Hematopoietic multipotent progenitor cell (in vitro differentiated cells): ENCODE measurements at regions not wholly inside any gene's neighbourhood (a gene's known extent, or its start where the extent isn't known, plus 50 kb on each side); places are given as distances from the start of the nearest gene placed in this dataset.

ENCODE experiments used
- DNase-seq, 3 donors: peaks; one replicate each; pipeline ENCODE4 v3.0.0-alpha.2; 2011 to 2015; ENCODE audit warnings: low read depth in 2 of 3, low spot score in 2 of 3

GRCh38 chr16:47973552-47973951 lies 182.2 kb downstream of the ABCC12 start:
- DNase-seq: no peak

DNA sequence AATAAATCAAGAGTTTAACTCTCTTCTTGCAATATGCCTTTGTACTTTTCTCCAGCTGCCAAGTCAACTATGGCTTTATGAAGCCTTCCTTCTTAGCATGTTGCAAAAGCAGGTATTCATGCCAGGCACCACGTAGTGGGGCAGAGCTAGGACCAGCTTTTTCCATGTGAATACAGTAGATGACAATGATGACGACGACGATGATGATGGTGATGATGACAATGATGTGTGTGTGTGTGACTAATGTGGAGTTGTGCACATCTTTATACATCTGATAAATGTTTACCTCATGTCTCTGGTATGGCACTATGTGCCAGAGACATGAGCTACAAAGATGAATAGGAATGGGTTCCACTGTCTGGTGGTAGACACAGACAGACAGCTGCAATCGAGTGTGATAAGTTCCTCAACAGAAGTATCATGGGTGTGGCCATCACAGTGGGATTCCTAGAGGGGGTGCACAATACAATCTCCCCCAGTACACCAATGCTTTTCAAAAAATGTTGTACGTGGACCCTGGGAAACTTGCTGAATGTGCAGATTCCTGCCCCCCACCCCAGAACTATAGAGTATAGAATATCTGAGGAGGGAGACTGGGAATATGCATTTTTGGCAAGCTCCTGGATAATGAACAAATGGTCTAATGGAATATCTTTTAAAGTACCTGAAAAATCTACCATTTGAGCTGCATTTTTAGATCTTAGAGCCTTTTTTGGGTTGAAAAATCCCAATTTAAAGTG lies 183.4 kb downstream of the ABCC12 start:
- DNase-seq: no peak

DNA sequence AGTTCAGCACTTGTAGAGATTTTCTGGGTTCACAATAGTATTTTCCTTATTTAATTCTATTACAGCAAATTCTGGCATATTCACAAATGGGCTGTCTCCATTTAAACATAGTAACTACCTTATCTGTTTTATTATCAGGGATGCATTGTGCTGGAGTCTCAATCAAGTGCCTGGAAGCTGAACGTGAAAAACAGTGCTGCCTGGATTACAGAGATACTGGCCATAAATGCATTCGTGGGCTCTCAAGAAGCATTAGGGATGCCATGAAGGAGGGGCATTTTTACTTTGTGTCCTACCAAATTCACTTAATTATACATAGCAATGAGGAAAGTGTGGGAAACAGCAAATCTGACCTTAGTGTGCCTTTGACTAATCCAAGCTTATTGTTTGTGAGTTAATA lies 184.6 kb downstream of the ABCC12 start:
- no peak for DNase-seq

DNA sequence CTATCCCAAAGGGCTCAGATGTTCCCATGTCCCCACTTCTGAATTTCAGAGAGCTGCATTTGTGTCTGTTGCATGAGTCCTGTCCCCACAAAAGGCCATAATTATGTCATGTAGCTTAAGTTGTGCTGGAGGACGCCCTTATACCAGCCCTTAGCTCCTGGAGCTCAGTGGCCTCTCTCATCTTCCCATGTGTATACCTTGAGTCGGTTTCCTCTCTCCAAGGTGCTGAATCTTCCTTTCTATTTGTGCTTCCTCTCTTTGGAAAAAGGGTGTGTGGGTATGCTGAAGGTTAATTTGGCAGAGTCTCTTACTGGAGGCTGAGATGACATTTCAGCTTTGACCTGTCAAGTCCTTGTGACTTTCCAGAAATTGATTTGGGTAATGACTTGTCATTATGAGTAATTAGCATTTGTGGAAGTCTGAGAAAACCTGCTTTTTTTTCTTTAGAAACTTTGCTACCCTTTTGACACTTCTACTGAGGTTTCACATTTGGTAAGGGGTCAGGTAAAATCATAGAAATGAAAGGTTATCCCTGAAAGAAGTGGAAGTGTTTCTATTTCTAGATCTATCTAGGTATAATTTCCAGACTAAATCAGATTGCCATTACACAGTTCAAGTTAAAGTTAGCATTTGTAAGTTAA lies 185.4 kb downstream of the ABCC12 start:
- DNase-seq: peak in 1 of 3 donors; percentile 18

DNA sequence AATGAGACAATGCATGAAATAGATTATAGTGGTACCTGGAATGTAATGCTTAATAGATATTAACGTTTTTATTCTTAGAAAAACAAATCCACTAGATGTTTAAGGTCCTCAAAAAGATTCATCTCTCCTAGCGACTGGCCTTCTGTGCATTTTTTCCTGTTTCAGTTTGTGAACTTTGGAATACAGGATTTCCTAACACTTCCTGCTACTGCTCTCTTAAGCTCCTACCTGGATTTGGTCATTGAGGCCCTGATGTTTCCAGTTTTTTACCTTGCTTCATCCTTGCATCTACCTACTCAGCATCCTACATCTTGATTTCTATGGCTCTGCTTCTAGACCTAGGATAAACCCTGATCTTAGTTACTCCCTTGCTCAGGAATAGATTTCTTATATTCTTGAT lies 188.4 kb downstream of the ABCC12 start:
- DNase-seq: no peak

DNA sequence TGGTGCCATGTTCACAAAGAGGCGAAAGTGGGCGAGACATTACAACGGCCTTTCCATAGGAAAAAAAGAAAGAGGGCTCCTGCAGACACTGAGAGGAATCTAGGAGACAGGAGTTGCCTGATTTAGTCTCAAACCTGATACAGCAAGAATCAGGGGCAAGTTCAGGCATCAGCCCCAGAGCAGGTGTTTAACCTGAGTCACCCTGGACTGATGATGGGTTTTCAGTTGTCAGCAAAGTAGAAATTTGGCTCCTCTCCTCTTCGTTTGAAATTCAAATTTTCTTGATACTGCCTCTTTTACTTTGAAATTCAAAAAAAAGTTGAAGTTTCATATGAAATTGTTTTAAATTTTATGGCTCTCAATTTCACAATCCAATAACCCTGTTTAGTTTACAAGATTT lies 189.5 kb downstream of the ABCC12 start:
- no peak for DNase-seq

- DNase-seq: no peak
These were observed 190.4 kb downstream of the ABCC12 start for GRCh38 chr16:47965439-47965838.

- DNase-seq: no peak
These were observed 197.1 kb downstream of the ABCC12 start for GRCh38 chr16:47958726-47959125.

- DNase-seq: no peak
These were observed 198.9 kb downstream of the ABCC12 start for GRCh38 chr16:47956916-47957315.

DNA sequence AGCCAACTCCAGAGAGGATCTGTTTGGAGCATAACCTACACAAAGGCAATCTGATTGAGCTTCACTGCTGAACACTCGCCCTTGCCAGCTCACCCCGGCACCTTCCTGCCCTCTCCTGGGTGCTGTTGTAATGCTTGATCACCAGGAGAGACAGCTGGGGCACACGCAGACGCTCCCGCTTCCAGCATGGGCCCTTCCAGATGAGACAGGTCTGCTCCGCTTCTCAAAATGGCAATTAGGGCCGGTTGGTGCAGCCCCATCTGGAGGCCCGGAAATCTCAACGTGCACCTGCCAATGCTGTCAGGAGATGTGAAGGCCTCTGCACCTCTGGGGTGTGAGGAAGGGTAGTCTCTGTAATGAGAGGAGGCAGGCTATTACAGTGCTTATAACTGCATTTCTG lies 206.1 kb downstream of the ABCC12 start:
- no peak for DNase-seq

DNA sequence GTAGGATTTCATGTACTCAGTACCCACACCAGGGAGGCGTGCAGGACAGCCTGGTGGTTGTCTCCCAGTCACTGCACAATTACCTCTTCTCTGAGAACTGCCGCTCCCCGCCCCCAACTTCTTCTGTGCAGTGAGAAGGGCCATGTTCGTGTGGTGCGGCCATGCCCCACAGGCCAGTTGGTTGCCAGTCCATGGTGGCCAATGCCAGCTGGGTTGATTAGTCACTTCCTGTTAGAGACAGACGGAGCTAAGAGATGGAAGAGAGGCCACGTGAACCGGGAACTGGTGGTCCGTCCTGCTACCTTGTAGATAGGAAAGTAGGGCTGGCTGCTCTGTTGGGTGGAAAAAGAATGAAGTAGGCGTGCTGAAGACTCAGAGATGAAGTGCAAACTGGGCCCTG lies 206.5 kb downstream of the ABCC12 start:
- DNase-seq: no peak

- DNase-seq: no peak
These were observed 208.1 kb downstream of the ABCC12 start for GRCh38 chr16:47947723-47948122.

GRCh38 chr16:47946092-47946491 lies 209.7 kb downstream of the ABCC12 start:
- no peak for DNase-seq

DNA sequence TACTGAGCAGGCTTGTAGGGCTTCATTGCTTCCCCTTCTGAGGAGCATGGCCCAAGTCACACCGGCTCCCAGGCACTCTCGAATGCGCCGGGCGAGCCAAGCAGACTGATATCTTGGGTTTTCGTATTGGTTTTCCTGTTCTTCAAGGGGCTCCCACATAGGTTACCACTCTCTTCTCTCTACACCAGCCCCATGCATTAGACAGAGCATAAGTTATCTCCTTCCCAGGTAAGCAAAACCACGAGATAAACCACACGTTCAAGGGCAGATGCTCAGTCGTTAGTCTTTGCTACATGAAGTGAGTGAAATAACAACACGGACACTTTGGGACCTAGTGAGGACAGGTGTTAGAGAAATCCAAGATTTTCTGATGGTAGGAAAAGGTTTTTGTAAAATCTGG lies 211.2 kb downstream of the ABCC12 start:
- DNase-seq: no peak

GRCh38 chr16:47943235-47943634 lies 212.6 kb downstream of the ABCC12 start:
- DNase-seq: no peak

- DNase-seq: no peak
These were observed 215.3 kb downstream of the ABCC12 start for GRCh38 chr16:47940466-47940865.

GRCh38 chr16:47939680-47940079 lies 216.1 kb downstream of the ABCC12 start:
- DNase-seq: no peak

DNA sequence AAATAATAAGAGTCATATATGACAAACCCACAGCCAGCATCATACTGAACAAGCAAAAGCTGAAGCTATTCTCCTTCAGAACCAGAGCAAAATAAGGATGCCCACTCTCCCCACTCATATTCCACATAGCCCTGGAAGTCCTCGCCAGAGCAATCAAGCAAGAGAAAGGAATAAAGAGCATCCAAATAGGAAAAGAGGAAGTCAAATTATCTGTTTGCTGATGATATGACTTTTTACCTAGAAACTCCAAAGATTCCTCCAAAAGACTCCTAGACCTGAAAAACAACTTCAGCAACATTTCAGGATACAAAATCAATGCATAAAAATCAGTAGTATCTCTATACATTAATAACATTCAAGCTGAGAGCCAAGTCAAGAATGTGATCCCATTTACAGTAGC lies 217.5 kb downstream of the ABCC12 start:
- no peak for DNase-seq

DNA sequence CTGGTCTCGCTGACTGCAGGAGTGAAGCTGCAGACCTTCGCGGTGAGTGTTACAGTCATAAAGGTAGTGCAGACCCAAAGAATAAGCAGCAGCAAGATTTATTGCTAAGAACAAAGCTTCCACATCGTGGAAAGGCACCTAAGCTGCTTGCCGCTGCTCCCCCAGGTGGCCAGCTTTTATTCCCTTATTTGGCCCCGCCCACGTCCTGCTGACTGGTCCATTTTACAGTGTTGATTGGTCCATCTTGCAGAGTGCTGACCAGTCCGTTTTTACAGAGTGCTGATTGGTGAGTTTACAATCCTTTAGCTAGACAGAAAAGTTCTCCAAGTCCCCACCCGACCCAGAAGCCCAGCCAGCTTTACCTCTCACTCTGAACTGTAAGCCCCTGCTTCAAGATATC lies 227.8 kb downstream of the ABCC12 start:
- DNase-seq: no peak

DNA sequence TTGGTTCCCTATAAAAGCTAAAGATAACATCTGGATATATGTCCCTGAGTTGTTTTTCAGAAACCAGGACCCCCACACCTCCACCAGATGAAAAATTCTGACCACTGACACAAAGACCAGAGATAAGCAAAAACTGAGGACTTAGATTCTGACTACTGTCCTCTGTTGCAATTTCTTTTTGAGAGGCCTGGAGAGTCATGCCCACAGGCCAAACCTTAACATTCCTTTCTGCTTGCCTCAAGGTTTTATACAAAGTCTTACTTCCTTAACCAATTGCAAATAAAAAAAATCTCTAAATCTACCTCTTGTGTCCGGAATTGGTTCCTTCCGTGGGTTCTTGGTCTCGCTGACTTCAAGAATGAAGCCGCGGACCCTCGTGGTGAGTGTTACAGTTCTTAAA lies 228.5 kb downstream of the ABCC12 start:
- DNase-seq: no peak

DNA sequence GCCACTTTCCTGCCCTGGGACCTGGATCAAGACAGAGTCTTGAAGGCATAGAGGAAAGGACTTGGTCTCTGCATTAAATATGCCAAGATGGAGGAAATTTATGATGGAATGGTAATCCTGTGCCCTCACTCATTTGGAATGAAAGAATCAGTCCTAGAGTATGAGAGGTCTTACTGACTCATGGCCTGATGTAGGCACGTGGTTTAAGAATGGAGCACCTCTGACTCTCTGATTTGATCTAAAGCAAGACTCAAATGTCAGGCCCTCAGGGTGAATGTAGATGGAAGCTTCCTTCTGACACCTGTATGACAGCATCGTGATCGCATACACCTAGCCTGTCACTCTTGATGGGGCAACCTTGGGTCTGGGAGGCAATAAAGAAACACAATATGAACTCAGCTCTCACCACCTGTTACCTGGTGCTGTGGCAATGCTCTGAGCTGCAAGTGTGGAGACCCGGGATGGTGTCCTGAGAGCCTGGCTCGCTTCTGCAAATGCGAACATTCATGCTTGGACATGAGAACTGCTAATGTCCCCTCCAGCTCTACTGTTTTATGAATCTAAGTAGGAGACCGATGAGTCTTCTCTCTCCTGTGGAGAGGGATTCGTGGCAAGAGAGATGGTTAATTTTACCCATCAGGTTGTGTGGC lies 229.9 kb downstream of the ABCC12 start:
- DNase-seq: no peak

DNA sequence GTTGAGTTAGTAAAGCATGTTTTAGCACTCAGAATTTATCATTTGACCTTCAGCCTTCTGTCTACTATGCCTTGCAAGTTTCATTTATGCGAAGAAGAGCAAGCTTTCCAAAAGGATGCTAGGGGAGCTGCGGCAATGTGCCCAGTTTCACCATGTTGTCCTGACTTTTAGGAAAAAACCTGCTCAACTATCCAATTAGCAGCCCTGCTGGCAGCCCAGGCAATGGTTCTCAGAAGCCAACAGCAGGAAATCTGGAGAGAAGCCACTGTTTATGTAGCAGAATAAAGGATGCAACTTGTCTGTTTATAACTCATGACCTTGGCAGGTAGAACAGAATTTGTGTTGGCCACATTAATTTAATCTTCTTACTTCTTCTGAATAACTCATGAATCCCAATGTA lies 230.8 kb downstream of the ABCC12 start:
- no peak for DNase-seq
